Epithelial cell of prostate (primary cell): ENCODE measurements at regions not wholly inside any gene's neighbourhood (a gene's known extent, or its start where the extent isn't known, plus 50 kb on each side); places are given as distances from the start of the nearest gene placed in this dataset.
A peak's percentile ranks its signal among the peaks of the same experiment; 100 is the strongest.

ENCODE experiments used
- DNase-seq: peaks from one replicate; pipeline ENCODE4 v3.0.0-alpha.2; 2011; ENCODE audit warnings: low read depth, low spot score
- H3K27ac ChIP-seq: fragments of 450-650 bp; 2 replicates; pipeline ENCODE4 v1.5.1; 2017; ENCODE audit warnings: mild to moderate bottlenecking

DNA sequence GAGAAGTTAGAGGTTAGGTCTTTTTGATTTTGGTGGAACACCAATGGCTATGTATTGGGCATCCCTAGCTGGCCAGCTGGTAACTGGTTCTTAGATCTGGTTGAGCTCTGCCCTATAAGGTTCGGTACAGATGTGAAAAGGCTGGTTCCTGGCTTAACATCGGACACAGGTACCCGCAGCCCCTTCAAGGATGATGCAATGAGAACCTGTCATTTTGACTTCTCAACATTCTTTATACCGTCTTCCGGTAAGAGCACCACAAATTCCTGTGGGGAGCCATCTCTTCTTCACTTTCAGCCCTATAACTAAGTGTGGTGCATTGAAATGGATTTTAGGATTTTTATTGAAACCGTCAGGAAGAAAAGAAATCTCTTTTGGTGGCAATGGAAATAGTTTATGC lies 222.8 kb downstream of the ADAMTS9 start:
- DNase-seq = no peak

DNA sequence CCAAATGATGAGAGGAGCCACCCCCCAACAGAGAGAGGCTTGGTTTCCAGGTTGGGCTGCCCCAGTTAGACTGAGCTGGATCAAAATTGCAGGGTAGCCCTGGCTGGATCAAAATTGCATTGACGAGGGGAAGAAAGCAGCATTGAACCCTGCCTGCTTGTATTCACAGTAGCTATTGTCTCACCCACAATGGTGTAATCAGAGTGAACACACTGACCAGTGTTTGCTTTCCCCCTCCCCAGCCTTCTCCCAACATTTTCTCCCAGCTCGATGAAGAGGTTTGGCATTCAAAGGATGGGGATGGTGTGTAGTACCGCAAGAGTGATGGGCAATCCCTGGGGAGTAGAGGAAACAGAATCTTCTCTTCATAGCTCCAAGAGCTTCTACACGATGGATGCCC lies 223.8 kb downstream of the ADAMTS9 start:
- no peak overlapping the region for H3K27ac ChIP-seq
- DNase-seq = no peak

More for the DNA sequence above, 222.8 kb downstream of the ADAMTS9 start:
- no peak overlapping the region for H3K27ac ChIP-seq

DNA sequence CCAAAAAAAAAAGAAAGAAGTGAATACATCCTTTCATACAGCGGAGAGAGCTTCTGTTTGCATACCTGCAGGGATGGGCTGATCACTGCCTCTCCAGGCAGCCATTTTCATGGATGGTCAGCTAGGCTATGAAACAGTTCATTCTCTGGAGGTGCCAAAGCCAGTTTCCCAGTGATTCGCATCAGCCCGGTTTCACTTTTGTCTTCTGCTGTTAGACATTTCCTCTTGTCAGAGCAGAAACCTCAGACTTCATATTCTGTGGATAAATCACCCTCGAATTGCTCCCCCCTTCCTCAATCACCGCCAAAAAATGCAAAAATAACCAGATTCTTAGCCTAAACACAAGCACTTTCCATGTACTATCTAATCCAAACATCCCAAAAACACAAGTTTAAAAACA lies 225.6 kb downstream of the ADAMTS9 start:
- H3K27ac ChIP-seq = no peak overlapping the region
- DNase-seq = no peak

DNA sequence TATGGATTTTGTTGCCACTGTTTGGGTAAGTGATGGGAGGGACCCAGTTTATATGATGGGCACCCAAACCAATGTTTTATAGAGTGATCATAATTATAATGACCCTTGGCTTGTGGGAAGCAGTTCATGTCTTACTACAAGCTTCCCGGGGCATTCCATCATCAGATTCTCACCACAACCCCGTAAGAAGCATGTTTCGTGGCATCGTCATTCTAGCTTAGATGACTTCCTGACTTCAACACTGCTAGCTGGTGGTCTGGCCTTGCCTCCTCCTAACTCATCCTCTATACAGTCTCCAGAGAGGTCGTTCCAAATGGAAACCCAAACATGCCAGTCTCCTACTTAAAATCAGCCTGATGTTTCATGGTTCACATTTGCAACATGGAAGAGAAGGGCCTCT lies 226.9 kb downstream of the ADAMTS9 start:
- H3K27ac ChIP-seq = no peak overlapping the region
- no peak for DNase-seq

DNA sequence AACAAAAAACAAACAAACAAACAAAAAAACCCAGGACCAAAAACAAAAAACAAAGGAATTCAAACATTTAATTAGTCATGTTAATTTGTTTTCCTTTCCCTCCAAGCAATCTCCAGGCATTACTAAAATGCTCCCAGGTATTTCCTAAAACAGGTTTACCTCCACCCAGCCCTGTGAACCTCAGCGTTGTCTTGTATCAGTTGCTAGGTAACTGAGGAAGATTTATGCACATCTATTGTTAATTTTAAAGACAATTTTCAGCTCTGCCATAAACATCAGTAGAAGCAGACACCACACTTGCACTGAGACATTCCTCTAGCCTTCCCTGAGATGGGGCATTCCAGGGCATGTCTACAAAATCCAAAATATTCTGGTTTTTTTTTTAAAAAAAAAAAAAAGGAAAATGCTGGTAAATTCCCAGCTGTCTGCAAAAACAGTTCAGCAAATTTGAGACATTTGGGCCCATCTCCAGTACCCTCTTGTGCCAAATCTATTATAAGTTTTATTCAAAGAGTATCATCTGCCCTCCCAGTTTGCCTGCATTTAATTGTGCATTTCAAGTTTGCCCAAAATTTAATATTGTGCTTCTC lies 227.6 kb downstream of the ADAMTS9 start:
- H3K27ac ChIP-seq = no peak overlapping the region
- DNase-seq = no peak

DNA sequence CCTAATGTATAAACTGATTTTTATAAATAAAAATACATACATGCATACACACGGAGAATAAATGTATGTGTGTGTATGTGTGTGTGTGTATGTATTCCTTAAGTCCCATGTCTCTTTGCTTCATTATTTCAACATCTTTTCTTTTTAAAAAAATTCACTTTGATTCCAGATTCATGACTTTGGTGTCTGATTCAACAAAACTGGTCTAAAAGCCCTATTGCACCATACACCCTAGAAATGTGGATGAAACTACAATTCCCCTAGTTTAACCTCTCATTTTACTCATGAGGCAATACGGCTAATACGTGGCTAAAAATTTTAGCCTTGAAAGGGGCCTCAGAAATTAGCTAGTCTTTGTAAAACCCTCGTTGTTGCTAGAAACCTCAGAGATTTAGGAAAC lies 228.1 kb downstream of the ADAMTS9 start:
- no peak for DNase-seq
- H3K27ac ChIP-seq = no peak overlapping the region

DNA sequence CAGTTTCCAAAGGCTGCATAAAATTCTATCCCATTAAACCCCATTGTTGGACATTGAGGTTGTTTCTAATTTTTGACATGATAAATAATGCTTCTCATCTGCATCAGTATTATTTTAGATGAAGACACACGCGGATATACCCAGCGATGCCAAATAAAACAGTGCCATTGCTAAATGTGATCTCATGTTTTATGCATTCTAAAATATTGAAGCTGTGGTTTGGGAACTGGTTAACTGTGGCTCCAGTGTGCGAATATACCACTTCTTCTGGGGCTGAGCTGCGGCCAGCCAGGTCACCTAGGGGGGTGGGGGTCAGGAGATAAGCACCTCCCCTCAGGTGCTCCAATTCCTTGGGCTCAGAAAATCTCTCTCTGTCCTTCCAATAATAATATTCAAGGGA lies 230.0 kb downstream of the ADAMTS9 start:
- no peak for DNase-seq
- no peak overlapping the region for H3K27ac ChIP-seq

DNA sequence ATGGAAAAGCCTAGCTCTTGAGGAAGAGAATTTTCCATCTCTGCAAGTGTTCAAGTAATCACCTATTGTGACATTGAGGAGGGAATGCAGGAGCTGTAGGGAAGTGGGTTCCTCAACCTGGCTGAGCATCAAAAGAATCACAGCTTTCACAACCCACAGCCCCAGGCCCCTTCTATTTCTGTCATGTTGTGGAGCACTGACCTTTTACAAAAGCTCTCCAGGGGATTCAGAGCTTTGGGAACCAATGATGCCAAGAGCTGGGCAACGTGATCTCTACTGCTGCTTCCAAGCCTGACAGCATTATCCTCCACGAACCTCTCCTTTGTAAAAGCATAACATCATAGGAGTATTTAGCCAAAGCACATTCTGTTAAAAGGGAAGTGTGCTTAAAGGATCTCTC lies 231.1 kb downstream of the ADAMTS9 start:
- DNase-seq = no peak
- no peak overlapping the region for H3K27ac ChIP-seq

DNA sequence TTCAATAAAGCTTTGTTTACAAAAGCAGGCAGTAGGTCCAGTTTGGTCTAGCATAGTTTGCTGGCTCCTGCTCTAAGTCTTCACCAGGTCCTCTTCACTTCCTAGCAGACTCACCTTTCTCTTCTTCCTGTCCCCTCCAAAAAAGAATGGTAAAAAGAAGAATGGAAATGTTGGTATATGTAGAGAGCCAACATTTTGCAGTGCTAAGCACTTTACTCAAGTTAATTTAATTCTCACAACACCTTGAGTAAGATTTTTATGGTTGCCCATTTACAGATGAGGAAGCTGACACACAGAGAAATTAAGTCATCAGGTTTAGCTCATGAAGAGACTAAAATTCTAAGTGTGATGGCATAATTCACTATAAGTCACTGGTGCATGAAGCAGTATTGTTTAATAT lies 230.1 kb upstream of the PRICKLE2 start:
- H3K27ac ChIP-seq = no peak overlapping the region
- no peak for DNase-seq

DNA sequence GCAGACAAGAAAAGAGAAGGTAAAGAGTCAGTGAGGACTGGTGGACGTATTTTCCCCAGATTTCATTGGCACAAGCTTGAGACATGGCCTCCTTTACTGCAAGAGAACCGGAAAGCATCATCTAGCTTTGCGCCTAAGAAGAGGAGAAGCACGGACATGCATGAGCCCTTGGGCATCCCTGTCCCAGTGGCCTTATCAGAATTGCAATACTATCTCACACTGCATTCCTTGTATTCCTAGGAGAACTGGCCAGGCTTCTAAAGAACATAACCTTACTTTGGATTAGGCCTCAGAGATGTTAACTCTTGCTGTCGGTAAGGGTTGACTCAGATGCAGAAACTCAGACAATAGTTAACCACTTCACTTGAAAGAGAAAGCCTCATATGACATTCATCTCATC lies 229.5 kb upstream of the PRICKLE2 start:
- H3K27ac ChIP-seq = no peak overlapping the region
- DNase-seq = no peak

DNA sequence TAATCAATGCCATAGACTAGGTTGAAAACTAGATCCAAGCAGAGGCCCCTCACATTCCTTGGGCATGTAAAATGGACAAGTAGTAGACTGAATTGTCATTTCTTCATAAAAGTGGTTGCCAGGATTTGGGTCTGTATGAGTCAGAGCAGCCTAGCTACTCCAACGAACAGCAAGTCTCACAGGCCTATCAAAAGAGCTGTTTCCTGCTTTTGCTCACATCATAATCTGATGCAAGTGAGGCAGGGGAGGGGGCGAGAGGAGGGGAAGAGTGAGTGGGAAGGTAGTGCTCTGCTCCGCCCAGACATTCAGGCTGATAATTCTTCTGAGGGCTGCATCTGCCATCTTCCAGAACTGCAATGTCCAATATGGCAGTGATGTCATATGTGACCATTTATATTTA lies 228.9 kb upstream of the PRICKLE2 start:
- DNase-seq = no peak
- H3K27ac ChIP-seq = no peak overlapping the region

DNA sequence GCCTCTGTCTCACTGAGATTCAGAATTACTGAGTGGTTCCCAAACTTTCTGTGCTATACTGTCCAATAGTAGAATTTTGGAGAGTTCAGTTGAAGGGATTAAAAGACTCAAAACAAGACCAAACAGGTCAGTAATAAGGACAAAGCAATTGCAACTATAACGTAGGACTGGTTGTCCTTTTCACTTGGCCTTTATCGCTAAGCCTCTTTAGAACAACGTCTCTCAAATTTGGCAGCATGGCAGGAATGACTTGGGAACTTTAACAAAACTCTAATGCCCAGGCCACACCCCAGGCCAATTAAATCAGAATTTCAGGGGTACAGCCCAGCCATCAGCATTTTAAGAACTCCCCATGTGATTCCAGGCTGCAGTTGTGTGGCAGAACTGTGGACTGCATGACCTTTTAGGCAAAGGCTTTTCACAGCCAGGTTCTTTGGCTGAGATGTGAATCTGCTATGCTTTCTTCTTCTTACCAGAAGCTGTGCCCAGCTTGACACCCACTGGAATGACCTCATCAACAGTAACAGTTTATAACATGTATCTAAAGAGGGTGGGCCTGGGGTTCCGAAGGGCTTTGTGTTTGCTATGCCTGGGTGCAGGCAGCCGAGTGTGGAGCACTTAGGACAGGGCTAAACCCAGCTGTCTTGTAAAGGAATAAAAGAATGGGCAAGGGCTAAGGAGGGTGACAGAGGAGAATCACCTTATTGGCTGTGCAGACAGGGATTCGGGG lies 226.2 kb upstream of the PRICKLE2 start:
- DNase-seq = no peak
- no peak overlapping the region for H3K27ac ChIP-seq

DNA sequence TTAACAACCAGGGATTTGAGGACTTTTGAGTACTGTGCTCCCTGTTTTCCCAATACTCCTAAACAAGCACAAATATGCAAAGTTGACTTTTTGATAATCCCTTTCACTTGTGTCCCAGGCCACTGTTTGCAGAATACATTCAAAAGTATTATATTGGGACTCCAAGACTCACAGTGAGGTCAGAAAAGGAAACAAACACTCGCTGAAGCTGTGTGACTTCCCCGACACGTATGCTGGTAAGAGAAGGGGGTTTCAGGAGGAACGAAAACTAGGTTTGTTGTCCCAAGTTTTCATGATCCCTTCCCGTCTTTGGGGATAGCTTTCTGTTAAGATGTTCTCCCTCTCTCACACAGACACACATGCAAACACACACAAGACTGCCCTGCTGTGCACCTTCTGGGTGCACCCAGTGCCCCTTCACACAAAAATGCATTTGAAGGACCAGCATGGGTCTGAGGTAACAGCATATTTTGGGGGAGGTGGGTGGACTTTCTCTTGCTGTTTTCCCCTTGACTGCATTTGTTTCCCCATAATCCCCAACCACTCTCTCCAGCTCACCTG lies 225.2 kb upstream of the PRICKLE2 start:
- no peak for DNase-seq
- H3K27ac ChIP-seq = no peak overlapping the region

DNA sequence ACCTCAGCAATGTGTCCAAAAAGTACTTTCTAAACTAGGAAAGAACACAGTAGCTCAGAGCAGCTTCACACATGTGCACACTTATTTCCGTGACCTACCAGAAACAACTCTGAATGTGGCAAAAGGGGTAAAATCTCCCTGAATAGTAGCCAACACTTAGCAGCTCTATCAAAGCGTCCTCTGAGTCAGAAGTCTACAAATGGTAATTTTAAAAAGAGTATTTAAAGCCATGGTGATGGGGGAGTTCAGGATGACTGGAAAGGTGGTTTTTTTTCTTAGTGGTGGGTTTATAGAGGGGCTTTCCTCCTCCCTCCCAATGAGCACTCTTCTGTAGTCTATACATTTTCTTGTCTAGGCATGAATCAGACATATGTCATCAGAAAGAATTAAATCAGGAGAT lies 223.8 kb upstream of the PRICKLE2 start:
- DNase-seq = no peak
- no peak overlapping the region for H3K27ac ChIP-seq

DNA sequence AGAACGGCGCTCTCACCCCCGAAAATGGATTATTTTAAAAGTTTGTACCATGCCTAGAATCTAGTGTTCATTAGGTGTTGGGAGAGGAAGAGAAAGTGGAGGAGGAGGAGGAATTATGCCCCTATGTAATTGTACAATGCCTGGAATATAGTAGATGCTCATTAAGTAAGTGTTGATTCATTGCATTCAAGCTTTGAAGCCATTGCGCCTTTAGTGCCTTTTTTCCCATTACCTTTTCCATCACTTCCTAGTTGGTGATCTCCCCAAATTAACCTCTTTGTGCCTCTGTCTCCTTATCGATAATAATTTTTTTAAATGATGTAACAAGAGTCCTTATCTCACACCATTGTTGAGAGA lies 220.7 kb upstream of the PRICKLE2 start:
- DNase-seq = no peak

DNA sequence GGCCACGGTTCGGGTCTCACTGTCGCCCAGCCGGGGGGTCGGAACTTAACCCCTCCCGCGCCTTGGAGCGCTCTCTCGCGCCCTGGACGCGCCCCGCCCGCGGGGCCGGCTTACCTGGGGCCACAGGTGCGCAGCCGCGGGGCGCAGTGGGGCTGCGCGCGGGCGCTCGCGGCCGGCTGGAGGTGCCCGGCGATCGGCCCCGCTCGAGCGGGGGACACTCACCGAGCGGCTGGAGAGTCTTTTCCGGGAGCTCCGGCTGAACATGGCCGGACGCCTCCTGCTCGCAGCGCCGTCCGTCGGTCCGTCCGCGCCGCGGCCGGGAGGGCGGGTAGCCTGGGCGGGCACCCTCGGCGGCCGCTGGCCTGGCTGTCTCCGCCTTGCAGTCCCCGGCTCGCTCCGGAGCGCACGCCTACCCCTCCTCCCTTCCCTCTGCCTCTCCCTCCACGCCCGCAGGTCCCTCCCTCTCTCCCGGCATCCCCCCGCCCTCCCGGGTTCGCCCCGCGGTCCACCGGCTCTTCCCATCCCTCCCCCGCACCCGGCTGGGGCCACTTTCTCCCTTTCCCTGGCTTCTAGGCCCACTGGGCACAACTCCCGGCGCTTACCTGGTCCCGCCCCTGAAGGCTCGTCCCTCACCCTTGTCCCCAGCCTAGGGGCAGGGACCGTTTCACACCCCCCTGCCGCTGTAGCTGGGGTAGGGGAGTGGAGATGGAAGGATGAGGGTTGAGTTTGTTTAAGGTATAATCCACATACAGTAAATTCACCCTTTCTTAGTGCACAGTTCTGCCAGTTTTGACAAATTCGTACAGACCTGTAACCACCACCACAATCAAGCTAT lies 220.1 kb upstream of the PRICKLE2 start:
- H3K27ac ChIP-seq = no peak overlapping the region
- DNase-seq = no peak

More for the DNA sequence above, 220.7 kb upstream of the PRICKLE2 start:
- no peak overlapping the region for H3K27ac ChIP-seq

DNA sequence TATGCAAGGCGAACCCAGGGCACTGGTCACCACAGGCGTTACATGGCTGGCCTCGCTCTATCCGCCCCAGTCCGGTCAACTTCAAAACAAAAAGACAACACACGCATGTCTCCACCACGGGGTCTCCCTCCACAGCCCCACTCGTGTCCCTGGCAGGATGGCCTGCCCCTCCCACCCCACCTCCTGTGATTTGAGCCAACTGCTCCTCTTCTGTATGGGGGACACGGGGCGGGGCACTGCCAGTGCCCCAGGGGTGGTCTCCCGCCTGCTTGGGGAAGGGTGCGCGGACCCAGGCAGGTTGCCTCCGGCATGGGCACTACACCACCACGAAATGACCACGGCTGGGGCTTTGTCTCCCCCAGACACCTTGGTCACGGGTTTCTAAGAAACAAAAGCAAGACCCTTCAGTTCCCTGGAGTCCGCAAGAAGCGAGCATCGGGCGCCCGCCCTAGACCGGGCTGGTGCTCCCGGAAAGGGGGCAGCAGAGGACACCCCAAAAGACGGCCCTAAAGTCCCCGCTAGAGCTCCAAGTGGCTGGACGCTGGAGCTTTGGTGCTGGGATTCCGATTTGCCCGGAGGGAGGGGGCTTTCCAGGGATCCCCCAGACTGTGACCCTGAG lies 219.3 kb upstream of the PRICKLE2 start:
- no peak for DNase-seq
- H3K27ac ChIP-seq = no peak overlapping the region

DNA sequence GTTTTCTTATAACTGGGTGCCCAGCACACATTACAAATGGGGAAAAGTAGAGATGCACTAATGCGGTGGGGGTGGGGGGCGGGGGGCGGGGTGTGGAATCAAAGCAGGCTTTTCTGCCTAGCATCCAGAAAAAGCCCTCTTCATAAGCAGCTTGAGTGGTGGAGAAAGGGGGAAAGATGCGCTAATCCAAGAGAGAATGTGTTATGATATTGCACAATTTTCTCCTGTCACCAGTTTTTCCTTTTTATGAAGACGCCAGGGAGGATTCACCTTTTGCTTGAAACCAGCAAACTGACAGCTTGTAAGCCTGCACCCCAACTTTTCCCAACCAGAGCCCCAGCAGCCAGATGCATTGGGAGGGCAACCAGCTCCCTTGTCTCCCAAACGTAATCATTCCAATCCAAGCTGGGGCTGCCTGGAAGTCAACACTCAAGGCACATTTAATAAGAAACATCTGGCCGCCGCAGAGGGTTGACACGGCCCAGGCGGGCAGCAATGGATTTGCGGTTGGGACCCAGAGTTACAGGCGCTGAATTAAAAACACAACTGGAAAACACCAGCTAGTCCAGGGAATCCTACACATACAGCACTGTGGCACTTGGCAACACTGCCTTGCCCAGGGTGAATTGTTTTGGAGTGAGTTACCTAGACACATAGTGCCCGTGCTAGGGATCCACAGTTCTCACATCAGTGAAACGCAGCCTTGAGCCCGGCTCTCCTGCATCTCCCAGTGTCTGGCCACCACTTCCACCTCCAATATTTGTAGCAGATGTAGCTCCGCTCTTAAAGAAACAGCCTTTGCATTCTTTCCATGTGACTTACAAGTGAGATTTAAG lies 218.5 kb upstream of the PRICKLE2 start:
- no peak overlapping the region for H3K27ac ChIP-seq
- DNase-seq = no peak

DNA sequence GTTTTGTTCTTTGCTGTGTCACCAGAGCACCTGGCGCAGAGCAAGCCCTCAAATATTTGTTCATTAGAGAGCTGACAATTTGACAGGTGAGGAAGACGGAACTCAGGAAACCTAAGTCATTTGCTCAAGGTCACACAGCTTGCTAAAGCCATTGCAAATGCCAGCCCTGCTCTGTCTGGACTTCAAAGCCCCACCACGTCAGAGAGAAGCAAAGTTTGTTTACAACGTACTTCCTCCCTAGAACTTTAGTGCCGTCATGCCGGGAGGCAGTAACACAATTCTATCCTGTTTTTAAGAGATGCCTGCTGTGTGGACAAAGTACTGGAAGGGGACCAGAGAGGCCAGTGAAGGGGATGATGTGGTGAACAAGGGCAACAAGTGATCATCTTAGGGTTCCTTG lies 216.6 kb upstream of the PRICKLE2 start:
- DNase-seq = no peak

DNA sequence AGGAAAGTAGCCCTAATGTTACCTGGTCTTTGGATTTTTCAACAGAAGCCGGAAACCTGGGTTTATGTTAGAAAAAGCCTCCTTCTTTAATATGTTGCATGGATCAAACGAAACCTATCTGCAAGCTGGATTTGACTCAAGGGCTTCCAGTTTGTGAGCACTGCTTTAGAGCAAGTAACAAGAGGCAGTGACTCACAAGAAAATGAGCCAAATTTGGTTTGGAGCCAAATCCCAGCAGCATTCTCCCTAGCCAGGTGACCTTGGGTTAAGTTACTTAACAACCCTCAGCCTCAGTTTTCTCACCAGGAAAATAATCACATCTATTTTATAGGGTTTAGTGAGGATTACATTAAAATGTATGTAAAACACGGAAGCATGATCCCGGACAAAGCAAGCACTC lies 215.2 kb upstream of the PRICKLE2 start:
- no peak overlapping the region for H3K27ac ChIP-seq
- DNase-seq = peak; percentile 70

More for the DNA sequence above, 216.6 kb upstream of the PRICKLE2 start:
- H3K27ac ChIP-seq = no peak overlapping the region
